Spleen (tissue), 7 donors: ENCODE measurements at regions not wholly inside any gene's neighbourhood (a gene's known extent, or its start where the extent isn't known, plus 50 kb on each side); places are given as distances from the start of the nearest gene placed in this dataset.

Source experiments
- POLR2A ChIP-seq, 3 donors: fragments of 450-650 bp; IDR thresholded peaks; one replicate each; pipeline ENCODE4 v1.5.1; 2017; ENCODE audit warnings: antibody characterized with exemption in 3 of 3, mild to moderate bottlenecking in 1 of 3
- POLR2AphosphoS5 ChIP-seq, 3 donors: sonication (generic); formaldehyde crosslinking; IDR thresholded peaks; one replicate each; pipeline ENCODE4 v1.5.1; 2017; ENCODE audit warnings: antibody characterized with exemption in 3 of 3
- TF ChIP-seq, protein P1 (sequence below), 11 experiments: fragments of 200-600 bp in 7 of 11; fragments of 450-650 bp in 4 of 11; sonication (generic) in 4 of 11; IDR thresholded peaks in 8 of 11; conservative IDR thresholded peaks in 3 of 11; 1 replicate in 7 of 11; 2 replicates in 4 of 11; pipeline versions ENCODE4 v1.4.0 to v1.8.0; 2016 to 2021; ENCODE audit warnings: antibody characterized with exemption in 11 of 11, inconsistent platforms in 4 of 11, mild to moderate bottlenecking in 1 of 11
- donor health status: DM: no; HTN: no; CAD: no; lungs with moderate emphysema.
- donor health status: DM: no; HTN: no; CAD: no.
- donor health status: DM: no; HTN: no; CAD: no.

DNA sequence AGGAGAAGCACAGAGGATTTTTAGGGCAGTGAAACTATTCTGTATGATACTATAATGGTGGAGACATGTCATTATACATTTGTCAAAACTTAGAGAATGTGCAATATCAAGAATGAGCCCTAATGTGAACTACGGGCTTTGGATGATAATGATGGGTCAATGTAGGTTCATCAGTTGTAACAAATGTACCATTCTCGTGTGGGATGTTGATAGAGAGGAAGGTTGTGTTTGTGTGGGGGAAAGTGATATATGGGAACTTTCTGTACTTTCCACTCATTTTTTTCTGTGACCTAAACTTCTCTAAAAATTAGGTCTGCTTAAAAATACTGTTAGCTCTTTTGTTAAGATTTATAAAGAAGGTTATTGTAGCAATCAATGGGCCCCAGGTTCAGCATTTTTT, 138.9 kb downstream of the SPATA31D1 start:
- no peak for TF ChIP-seq POLR2A (IDR thresholded peaks at IDR 0.05)
- TF ChIP-seq, protein P1, sequence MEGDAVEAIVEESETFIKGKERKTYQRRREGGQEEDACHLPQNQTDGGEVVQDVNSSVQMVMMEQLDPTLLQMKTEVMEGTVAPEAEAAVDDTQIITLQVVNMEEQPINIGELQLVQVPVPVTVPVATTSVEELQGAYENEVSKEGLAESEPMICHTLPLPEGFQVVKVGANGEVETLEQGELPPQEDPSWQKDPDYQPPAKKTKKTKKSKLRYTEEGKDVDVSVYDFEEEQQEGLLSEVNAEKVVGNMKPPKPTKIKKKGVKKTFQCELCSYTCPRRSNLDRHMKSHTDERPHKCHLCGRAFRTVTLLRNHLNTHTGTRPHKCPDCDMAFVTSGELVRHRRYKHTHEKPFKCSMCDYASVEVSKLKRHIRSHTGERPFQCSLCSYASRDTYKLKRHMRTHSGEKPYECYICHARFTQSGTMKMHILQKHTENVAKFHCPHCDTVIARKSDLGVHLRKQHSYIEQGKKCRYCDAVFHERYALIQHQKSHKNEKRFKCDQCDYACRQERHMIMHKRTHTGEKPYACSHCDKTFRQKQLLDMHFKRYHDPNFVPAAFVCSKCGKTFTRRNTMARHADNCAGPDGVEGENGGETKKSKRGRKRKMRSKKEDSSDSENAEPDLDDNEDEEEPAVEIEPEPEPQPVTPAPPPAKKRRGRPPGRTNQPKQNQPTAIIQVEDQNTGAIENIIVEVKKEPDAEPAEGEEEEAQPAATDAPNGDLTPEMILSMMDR (IDR thresholded peaks at IDR 0.05 in 8 of 11, conservative IDR thresholded peaks at IDR 0.05 in 3 of 11), result no peak
- TF ChIP-seq POLR2AphosphoS5 (IDR thresholded peaks at IDR 0.05), result no peak
